GM23338 (cell line): ENCODE measurements at regions not wholly inside any gene's neighbourhood (a gene's known extent, or its start where the extent isn't known, plus 50 kb on each side); places are given as distances from the start of the nearest gene placed in this dataset.

Experiments used
- ATAC-seq: fragments of 200-7000 bp; cut with Tn5 transposase; 3 replicates; pipeline ENCODE4 v1.9.1; 2020
- DNase-seq: peaks from one replicate; pipeline ENCODE4 v3.0.0-alpha.2; 2015; ENCODE audit warnings: low spot score
- H2AFZ ChIP-seq: fragments of 200-600 bp; sonication (generic); 2 replicates; pipeline ENCODE4 v1.8.0; 2016; ENCODE audit warnings: antibody characterized with exemption, mild to moderate bottlenecking, moderate library complexity
- H3F3A ChIP-seq: fragments of 200-600 bp; sonication (generic); replicated peaks from 2 replicates; pipeline ENCODE4 v1.8.0; 2017; ENCODE audit warnings: antibody characterized with exemption, mixed run types, low read depth
- H3K27ac ChIP-seq: fragments of 200-600 bp; sonication (generic); 2 replicates; pipeline ENCODE4 v1.6.1; 2016; ENCODE audit warnings: low read depth
- H3K27me3 ChIP-seq: fragments of 200-600 bp; sonication (generic); 2 replicates; pipeline ENCODE4 v1.8.0; 2016; ENCODE audit warnings: mild to moderate bottlenecking, mixed run types, moderate library complexity; ENCODE audit not compliant: insufficient read depth
- H3K36me3 ChIP-seq: fragments of 200-600 bp; sonication (generic); 2 replicates; pipeline ENCODE4 v1.8.0; 2016; ENCODE audit warnings: mild to moderate bottlenecking; ENCODE audit not compliant: insufficient read depth
- H3K4me1 ChIP-seq: fragments of 200-600 bp; sonication (generic); 2 replicates; pipeline ENCODE4 v1.8.0; 2016; ENCODE audit warnings: mild to moderate bottlenecking, moderate library complexity; ENCODE audit not compliant: insufficient read depth
- H3K4me2 ChIP-seq: fragments of 200-600 bp; sonication (generic); 2 replicates; pipeline ENCODE4 v1.7.1; 2017; ENCODE audit warnings: mixed run types
- H3K4me3 ChIP-seq: fragments of 200-600 bp; sonication (generic); 2 replicates; pipeline ENCODE4 v1.6.1; 2016; ENCODE audit warnings: mixed run types
- H3K79me2 ChIP-seq: fragments of 200-600 bp; sonication (generic); replicated peaks from 2 replicates; pipeline ENCODE4 v1.8.0; 2017; ENCODE audit warnings: mild to moderate bottlenecking; ENCODE audit not compliant: insufficient read depth
- H3K9me2 ChIP-seq: fragments of 200-600 bp; sonication (generic); 2 replicates; pipeline ENCODE4 v1.8.0; 2017; ENCODE audit not compliant: insufficient read depth
- H4K20me1 ChIP-seq: fragments of 200-600 bp; sonication (generic); replicated peaks from 2 replicates; pipeline ENCODE4 v1.8.0; 2017; ENCODE audit warnings: mild to moderate bottlenecking; ENCODE audit not compliant: insufficient read depth
- H3K27ac Mint-ChIP-seq: 2 replicates; pipeline ENCODE4 v1.8.0; 2020; ENCODE audit warnings: inconsistent platforms, mild to moderate bottlenecking, moderate library complexity, mixed read lengths
- H3K27me3 Mint-ChIP-seq: 3 replicates; pipeline ENCODE4 v1.8.0; 2022; ENCODE audit warnings: low read depth, mild to moderate bottlenecking, moderate library complexity, mixed read lengths, inconsistent platforms; ENCODE audit not compliant: insufficient read depth, poor library complexity
- H3K36me3 Mint-ChIP-seq: 3 replicates; pipeline ENCODE4 v1.8.0; 2021; ENCODE audit warnings: low read depth, mild to moderate bottlenecking, inconsistent platforms, moderate library complexity, mixed read lengths
- H3K4me1 Mint-ChIP-seq: 3 replicates; pipeline ENCODE4 v1.8.0; 2020; ENCODE audit warnings: mild to moderate bottlenecking, inconsistent platforms, mixed read lengths
- H3K4me3 Mint-ChIP-seq: 3 replicates; pipeline ENCODE4 v1.8.0; 2021; ENCODE audit warnings: moderate library complexity, mild to moderate bottlenecking, inconsistent platforms, mixed read lengths
- H3K9me3 Mint-ChIP-seq: 3 replicates; pipeline ENCODE4 v1.8.0; 2020; ENCODE audit warnings: moderate library complexity, mild to moderate bottlenecking, inconsistent platforms, mixed read lengths
- CREB1 ChIP-seq: fragments of 250-450 bp; sonication (Bioruptor Pico); IDR thresholded peaks from 2 replicates; pipeline ENCODE4 v1.5.0; 2020; ENCODE audit warnings: low read depth, mild to moderate bottlenecking, moderate library complexity
- ETS1 ChIP-seq: IDR thresholded peaks from 2 replicates; pipeline ENCODE4 v1.6.1; 2016; ENCODE audit warnings: antibody characterized with exemption
- EZH2 ChIP-seq: fragments of 200-600 bp; sonication (generic); IDR thresholded peaks from one replicate; pipeline ENCODE4 v1.8.0; 2017; ENCODE audit warnings: antibody characterized with exemption, mild to moderate bottlenecking, low read depth; ENCODE audit not compliant: unreplicated experiment
- EZH2phosphoT487 ChIP-seq: fragments of 200-600 bp; sonication (generic); IDR thresholded peaks from one replicate; pipeline ENCODE4 v1.8.1; 2018; ENCODE audit warnings: antibody characterized with exemption; ENCODE audit not compliant: unreplicated experiment
- JUNB ChIP-seq: IDR thresholded peaks from one replicate; pipeline ENCODE4 v1.6.1; 2016; ENCODE audit warnings: antibody characterized with exemption; ENCODE audit not compliant: unreplicated experiment
- NANOG ChIP-seq: IDR thresholded peaks from 2 replicates; pipeline ENCODE4 v1.6.1; 2016; ENCODE audit warnings: antibody characterized with exemption, borderline replicate concordance
- POLR2AphosphoS5 ChIP-seq: IDR thresholded peaks from 2 replicates; pipeline ENCODE4 v1.6.1; 2016; ENCODE audit warnings: antibody characterized with exemption, low read depth
- REST ChIP-seq: IDR thresholded peaks from one replicate; pipeline ENCODE4 v1.6.1; 2018; ENCODE audit warnings: antibody characterized with exemption; ENCODE audit not compliant: unreplicated experiment
- STAT1 ChIP-seq: IDR thresholded peaks from one replicate; pipeline ENCODE4 v1.6.1; 2016; ENCODE audit warnings: antibody characterized with exemption; ENCODE audit not compliant: unreplicated experiment
- ZNF114 ChIP-seq: fragments of 250-450 bp; sonication (Bioruptor Pico); IDR thresholded peaks from 2 replicates; pipeline ENCODE4 v1.5.0; 2020; ENCODE audit warnings: mild to moderate bottlenecking, moderate library complexity
- ZNF331 ChIP-seq: fragments of 250-450 bp; sonication (Bioruptor Pico); IDR thresholded peaks from 2 replicates; pipeline ENCODE4 v1.5.0; 2020; ENCODE audit warnings: low read depth, mild to moderate bottlenecking, moderate library complexity
- ZNF462 ChIP-seq: fragments of 250-450 bp; sonication (Bioruptor Pico); IDR thresholded peaks from 2 replicates; pipeline ENCODE4 v1.5.0; 2020; ENCODE audit warnings: mild to moderate bottlenecking, moderate library complexity
- TF ChIP-seq, protein P1 (sequence below), 2 experiments: fragments of 200-600 bp in 1 of 2; sonication (generic) in 1 of 2; conservative IDR thresholded peaks; 2 replicates each; pipeline versions ENCODE4 v1.5.1 to v1.6.1; 2016 to 2017; ENCODE audit warnings: antibody characterized with exemption in 2 of 2, low read depth in 2 of 2, mild to moderate bottlenecking in 2 of 2, moderate library complexity in 1 of 2

DNA sequence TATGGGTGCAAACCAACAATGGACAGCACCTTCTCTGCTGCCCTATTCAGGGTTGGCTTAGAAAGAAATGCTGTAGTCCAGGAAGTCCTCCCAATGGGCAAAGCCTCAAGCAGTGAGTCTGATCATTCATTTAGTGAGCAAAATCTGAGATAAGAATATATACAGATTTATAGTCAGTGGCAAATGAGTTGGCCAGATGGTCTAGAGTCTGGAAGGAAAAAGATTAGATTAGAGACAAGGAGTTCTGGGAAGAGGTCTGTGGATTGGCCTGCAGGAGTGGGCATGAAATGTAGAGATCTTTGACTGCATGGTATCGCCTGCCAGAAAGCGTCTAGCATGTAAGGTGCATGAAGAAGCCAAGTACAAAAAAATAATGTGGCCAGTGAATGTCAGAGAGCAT, 201.9 kb upstream of the PTER start:
- Mint-ChIP-seq H3K27ac (no peak overlapping the region), H3K9me3 (peaks cover 15% of the 10 kb centered on the region), H3K27me3 (no peaks in the 10 kb centered on the region), H3K36me3 (peaks cover 15% of the 10 kb centered on the region), H3K4me3 (no peak overlapping the region), H3K4me1 (peaks cover 5% of the 10 kb centered on the region)
- DNase-seq (no peak), ATAC-seq (no peak)
- no peak overlapping the region for H2AFZ ChIP-seq
- no peaks in the 10 kb centered on the region for H3K36me3 ChIP-seq
- H3K4me2 ChIP-seq = no peak overlapping the region
- no peaks in the 10 kb centered on the region for H3K27me3 ChIP-seq
- no peaks in the 10 kb centered on the region for H3K79me2 ChIP-seq
- TF ChIP-seq ZNF462 (CRISPR knock-in tag) = no peak
- no peak for TF ChIP-seq EZH2
- no peak for TF ChIP-seq REST
- TF ChIP-seq, protein P1, sequence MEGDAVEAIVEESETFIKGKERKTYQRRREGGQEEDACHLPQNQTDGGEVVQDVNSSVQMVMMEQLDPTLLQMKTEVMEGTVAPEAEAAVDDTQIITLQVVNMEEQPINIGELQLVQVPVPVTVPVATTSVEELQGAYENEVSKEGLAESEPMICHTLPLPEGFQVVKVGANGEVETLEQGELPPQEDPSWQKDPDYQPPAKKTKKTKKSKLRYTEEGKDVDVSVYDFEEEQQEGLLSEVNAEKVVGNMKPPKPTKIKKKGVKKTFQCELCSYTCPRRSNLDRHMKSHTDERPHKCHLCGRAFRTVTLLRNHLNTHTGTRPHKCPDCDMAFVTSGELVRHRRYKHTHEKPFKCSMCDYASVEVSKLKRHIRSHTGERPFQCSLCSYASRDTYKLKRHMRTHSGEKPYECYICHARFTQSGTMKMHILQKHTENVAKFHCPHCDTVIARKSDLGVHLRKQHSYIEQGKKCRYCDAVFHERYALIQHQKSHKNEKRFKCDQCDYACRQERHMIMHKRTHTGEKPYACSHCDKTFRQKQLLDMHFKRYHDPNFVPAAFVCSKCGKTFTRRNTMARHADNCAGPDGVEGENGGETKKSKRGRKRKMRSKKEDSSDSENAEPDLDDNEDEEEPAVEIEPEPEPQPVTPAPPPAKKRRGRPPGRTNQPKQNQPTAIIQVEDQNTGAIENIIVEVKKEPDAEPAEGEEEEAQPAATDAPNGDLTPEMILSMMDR (conservative IDR thresholded peaks at IDR 0.05; ENCODE audit: low read depth in 2 of 2) = no peak
- no peak for TF ChIP-seq STAT1
- no peak for TF ChIP-seq ZNF331 (CRISPR knock-in tag)
- TF ChIP-seq ZNF114 (CRISPR knock-in tag) = no peak
- TF ChIP-seq NANOG = no peak
- TF ChIP-seq ETS1 = no peak
- no peak for TF ChIP-seq CREB1 (CRISPR knock-in tag)
- TF ChIP-seq EZH2phosphoT487 = no peak
- TF ChIP-seq POLR2AphosphoS5 = no peak
- TF ChIP-seq JUNB = no peak
- no peak overlapping the region for H3K27ac ChIP-seq
- no peaks in the 10 kb centered on the region for H3F3A ChIP-seq
- no peak overlapping the region for H3K4me3 ChIP-seq
- H3K9me2 ChIP-seq = peaks cover 10% of the 10 kb centered on the region; the same call in 1 of the 2 replicates
- H3K4me1 ChIP-seq = peaks cover 4% of the 10 kb centered on the region; the same call in 1 of the 2 replicates
- H4K20me1 ChIP-seq = no peaks in the 10 kb centered on the region
